A549 (cell line): ENCODE measurements at regions not wholly inside any gene's neighbourhood (a gene's known extent, or its start where the extent isn't known, plus 50 kb on each side); places are given as distances from the start of the nearest gene placed in this dataset.

Experiments
- BCL3 ChIP-seq: fragments of >200 bp; sonication (Bioruptor Twin); formaldehyde crosslinking; IDR thresholded peaks from 3 replicates; pipeline ENCODE4 v1.6.1; 2016
- BHLHE40 ChIP-seq: IDR thresholded peaks from 2 replicates; pipeline ENCODE4 v1.6.1; 2012; ENCODE audit warnings: low read depth, low read length, inconsistent platforms
- CTCF ChIP-seq: fragments of >200 bp; sonication (Bioruptor Twin); formaldehyde crosslinking; IDR thresholded peaks from 3 replicates; pipeline ENCODE4 v1.5.1; 2016
- JUNB ChIP-seq: fragments of >200 bp; sonication (Bioruptor Twin); formaldehyde crosslinking; IDR thresholded peaks from 2 replicates; pipeline ENCODE4 v1.6.1; 2016
- MAFK ChIP-seq: fragments of 450-650 bp; IDR thresholded peaks from 2 replicates; pipeline ENCODE4 v1.6.1; 2014; ENCODE audit not compliant: partially characterized antibody

GRCh38 chr11:56876621-56877275, 112.0 kb upstream of the OR5AK2 start:
- TF ChIP-seq MAFK: peak; percentile 76
- no peak for TF ChIP-seq BCL3
- no peak for TF ChIP-seq BHLHE40
- no peak for TF ChIP-seq CTCF
- peak; percentile 53 for TF ChIP-seq JUNB
